H9 (cell line): ENCODE measurements at regions not wholly inside any gene's neighbourhood (a gene's known extent, or its start where the extent isn't known, plus 50 kb on each side); places are given as distances from the start of the nearest gene placed in this dataset.

Experiments used
- DNase-seq: peaks from one replicate; pipeline ENCODE4 v3.0.0-alpha.2; 2017
- H2AFZ ChIP-seq: one replicate; pipeline ENCODE4 v1.6.1; 2013; ENCODE audit warnings: mild to moderate bottlenecking, low read length, control low read depth, moderate library complexity
- H2AK5ac ChIP-seq: 2 replicates; pipeline ENCODE4 v1.6.1; 2013; ENCODE audit warnings: low read length, control low read depth, mixed read lengths; ENCODE audit not compliant: insufficient read length
- H2BK120ac ChIP-seq: one replicate; pipeline ENCODE4 v1.6.1; 2013; ENCODE audit warnings: low read depth, mild to moderate bottlenecking, low read length, control low read depth, inconsistent platforms; ENCODE audit not compliant: poor library complexity, severe bottlenecking
- H2BK12ac ChIP-seq: 2 replicates; pipeline ENCODE4 v1.6.1; 2013; ENCODE audit warnings: low read length, control low read depth, mixed read lengths, low read depth; ENCODE audit not compliant: insufficient read length
- H2BK15ac ChIP-seq: 2 replicates; pipeline ENCODE4 v1.6.1; 2013; ENCODE audit warnings: low read depth, low read length, control low read depth
- H2BK20ac ChIP-seq: one replicate; pipeline ENCODE4 v1.6.1; 2013; ENCODE audit warnings: low read depth, mild to moderate bottlenecking, low read length, control low read depth, inconsistent platforms; ENCODE audit not compliant: poor library complexity, severe bottlenecking
- H2BK5ac ChIP-seq: 2 replicates; pipeline ENCODE4 v1.6.1; 2013; ENCODE audit warnings: low read length, control low read depth, mixed read lengths; ENCODE audit not compliant: insufficient read length
- H3K14ac ChIP-seq: 2 replicates; pipeline ENCODE4 v1.6.1; 2013; ENCODE audit warnings: low read length, control low read depth; ENCODE audit not compliant: insufficient read depth
- H3K18ac ChIP-seq: 2 replicates; pipeline ENCODE4 v1.6.1; 2013; ENCODE audit warnings: low read depth, mild to moderate bottlenecking, mixed read lengths, low read length, control low read depth; ENCODE audit not compliant: insufficient read length
- H3K23ac ChIP-seq: 2 replicates; pipeline ENCODE4 v1.6.1; 2013; ENCODE audit warnings: low read length, control low read depth, mixed read lengths, low read depth; ENCODE audit not compliant: insufficient read length
- H3K23me2 ChIP-seq: 2 replicates; pipeline ENCODE4 v1.6.1; 2013; ENCODE audit warnings: low read depth, mild to moderate bottlenecking, mixed read lengths, low read length, control low read depth; ENCODE audit not compliant: insufficient read length, poor library complexity, severe bottlenecking
- H3K27ac ChIP-seq: 2 replicates; pipeline ENCODE4 v1.5.1; 2013; ENCODE audit warnings: low read length, control low read depth, mixed read lengths, low read depth; ENCODE audit not compliant: insufficient read length
- H3K27me3 ChIP-seq: 2 replicates; pipeline ENCODE4 v1.6.1; 2013; ENCODE audit warnings: low read length, control low read depth, inconsistent platforms; ENCODE audit not compliant: insufficient read depth
- H3K4ac ChIP-seq: 2 replicates; pipeline ENCODE4 v1.6.1; 2013; ENCODE audit warnings: low read depth, mild to moderate bottlenecking, control low read depth, inconsistent platforms, low read length, moderate library complexity
- H3K4me1 ChIP-seq: 2 replicates; pipeline ENCODE4 v1.6.1; 2013; ENCODE audit warnings: low read length, control low read depth, inconsistent platforms; ENCODE audit not compliant: insufficient read depth
- H3K4me2 ChIP-seq: 2 replicates; pipeline ENCODE4 v1.6.1; 2013; ENCODE audit warnings: low read length, control low read depth, mixed read lengths; ENCODE audit not compliant: insufficient read length, insufficient read depth
- H3K56ac ChIP-seq: 2 replicates; pipeline ENCODE4 v1.6.1; 2013; ENCODE audit warnings: low read depth, mild to moderate bottlenecking, mixed read lengths, low read length, control low read depth; ENCODE audit not compliant: insufficient read length
- H3K79me1 ChIP-seq: 2 replicates; pipeline ENCODE4 v1.6.1; 2013; ENCODE audit warnings: low read depth, mild to moderate bottlenecking, moderate library complexity, low read length, control low read depth, inconsistent platforms; ENCODE audit not compliant: insufficient read depth, poor library complexity, severe bottlenecking
- H3K79me2 ChIP-seq: 2 replicates; pipeline ENCODE4 v1.6.1; 2013; ENCODE audit warnings: low read length, control low read depth, inconsistent platforms; ENCODE audit not compliant: insufficient read depth
- H3K9ac ChIP-seq: 2 replicates; pipeline ENCODE4 v1.6.1; 2013; ENCODE audit warnings: low read length, control low read depth, mixed read lengths; ENCODE audit not compliant: insufficient read length; ENCODE audit errors: extremely low read depth
- H3K9me3 ChIP-seq: one replicate; pipeline ENCODE4 v1.6.1; 2013; ENCODE audit warnings: low read depth, low read length, inconsistent platforms; ENCODE audit not compliant: control insufficient read depth
- H3T11ph ChIP-seq: one replicate; pipeline ENCODE4 v1.6.1; 2013; ENCODE audit warnings: mild to moderate bottlenecking, low read length, control low read depth, inconsistent platforms
- H4K20me1 ChIP-seq: one replicate; pipeline ENCODE4 v1.6.1; 2013; ENCODE audit not compliant: control insufficient read depth, insufficient read length, insufficient read depth
- H4K5ac ChIP-seq: 2 replicates; pipeline ENCODE4 v1.6.1; 2013; ENCODE audit warnings: low read depth, mild to moderate bottlenecking, mixed read lengths, low read length, control low read depth; ENCODE audit not compliant: insufficient read length
- H4K8ac ChIP-seq: replicated peaks from 2 replicates; pipeline ENCODE4 v1.6.1; 2013; ENCODE audit warnings: low read length, control low read depth, mixed read lengths, low read depth; ENCODE audit not compliant: insufficient read length
- H4K91ac ChIP-seq: 2 replicates; pipeline ENCODE4 v1.6.1; 2013; ENCODE audit warnings: low read depth, mild to moderate bottlenecking, moderate library complexity, mixed read lengths, low read length, control low read depth; ENCODE audit not compliant: insufficient read length
- H3K27ac Mint-ChIP-seq, 3 experiments: 2 replicates in 2 of 3; 3 replicates in 1 of 3; pipeline ENCODE4 v1.8.0; 2020 to 2021; ENCODE audit warnings: mixed read lengths in 3 of 3, mild to moderate bottlenecking in 1 of 3, moderate library complexity in 1 of 3
- H3K27me3 Mint-ChIP-seq: 2 replicates; pipeline ENCODE4 v1.8.0; 2021; ENCODE audit warnings: low read depth, mild to moderate bottlenecking, moderate library complexity, mixed read lengths
- H3K36me3 Mint-ChIP-seq, 3 experiments: 2 replicates in 2 of 3; 3 replicates in 1 of 3; pipeline ENCODE4 v1.8.0; 2020 to 2021; ENCODE audit warnings: low read depth in 3 of 3, mixed read lengths in 3 of 3; ENCODE audit not compliant: insufficient read depth in 1 of 3
- H3K4me1 Mint-ChIP-seq, 2 experiments: 2 replicates each; pipeline ENCODE4 v1.8.0; 2020; ENCODE audit warnings: mixed read lengths in 2 of 2
- H3K4me3 Mint-ChIP-seq, 2 experiments: 2 replicates in 1 of 2; 3 replicates in 1 of 2; pipeline ENCODE4 v1.8.0; 2020 to 2021; ENCODE audit warnings: mild to moderate bottlenecking in 2 of 2, mixed read lengths in 2 of 2, moderate library complexity in 1 of 2
- H3K9me3 Mint-ChIP-seq, 2 experiments: 2 replicates in 1 of 2; 3 replicates in 1 of 2; pipeline ENCODE4 v1.8.0; 2020; ENCODE audit warnings: mild to moderate bottlenecking in 2 of 2, mixed read lengths in 2 of 2, moderate library complexity in 1 of 2
- CTCF ChIP-seq: fragments of 200-600 bp; sonication (generic); conservative IDR thresholded peaks from 3 replicates; pipeline ENCODE4 v1.8.0; 2021; ENCODE audit warnings: antibody characterized with exemption, mild to moderate bottlenecking

- no peaks in the 10 kb centered on the region for H3K9me3 ChIP-seq
- no peak for TF ChIP-seq CTCF
- no peak overlapping the region for H2BK20ac ChIP-seq
- H3T11ph ChIP-seq = no peak overlapping the region
- H3K23me2 ChIP-seq = no peaks in the 10 kb centered on the region
- no peak overlapping the region for H2AK5ac ChIP-seq
- H2BK12ac ChIP-seq = no peak overlapping the region
- no peak overlapping the region for H3K27ac ChIP-seq
- H2BK15ac ChIP-seq = no peak overlapping the region
- no peak overlapping the region for H2BK5ac ChIP-seq
- no peak overlapping the region for H2AFZ ChIP-seq
- H3K79me2 ChIP-seq = no peaks in the 10 kb centered on the region
- H3K4ac ChIP-seq = no peak overlapping the region
- no peak overlapping the region for H3K4me3 Mint-ChIP-seq
- H3K9ac ChIP-seq = no peak overlapping the region
- no peaks in the 10 kb centered on the region for H3K27me3 ChIP-seq
- no peaks in the 10 kb centered on the region; a peak in 2 of 5 replicates for H3K9me3 Mint-ChIP-seq
- no peak overlapping the region for H3K23ac ChIP-seq
- no peak overlapping the region for H3K56ac ChIP-seq
- H4K91ac ChIP-seq = no peak overlapping the region
- no peak overlapping the region for H2BK120ac ChIP-seq
- no peak overlapping the region for H3K4me2 ChIP-seq
- H4K5ac ChIP-seq = no peak overlapping the region
- no peak for DNase-seq
- no peaks in the 10 kb centered on the region for H3K79me1 ChIP-seq
- H4K20me1 ChIP-seq = no peaks in the 10 kb centered on the region
- H3K4me1 Mint-ChIP-seq = no peaks in the 10 kb centered on the region
- H3K18ac ChIP-seq = no peak overlapping the region
- H3K4me1 ChIP-seq = no peaks in the 10 kb centered on the region
- H3K27ac Mint-ChIP-seq = no peak overlapping the region
- H4K8ac ChIP-seq = no peak overlapping the region
- no peak overlapping the region for H3K14ac ChIP-seq
- H3K27me3 Mint-ChIP-seq = peaks cover 6% of the 10 kb centered on the region
- H3K36me3 Mint-ChIP-seq = no peaks in the 10 kb centered on the region
These were observed 336.5 kb downstream of the CYP26B1 start for GRCh38 chr2:71811157-71811556.
